ENCODE measurements at regions not wholly inside any gene's neighbourhood (a gene's known extent, or its start where the extent isn't known, plus 50 kb on each side); places are given as distances from the start of the nearest gene placed in this dataset.
A peak's percentile ranks its signal among the peaks of the same experiment; 100 is the strongest.

DNA sequence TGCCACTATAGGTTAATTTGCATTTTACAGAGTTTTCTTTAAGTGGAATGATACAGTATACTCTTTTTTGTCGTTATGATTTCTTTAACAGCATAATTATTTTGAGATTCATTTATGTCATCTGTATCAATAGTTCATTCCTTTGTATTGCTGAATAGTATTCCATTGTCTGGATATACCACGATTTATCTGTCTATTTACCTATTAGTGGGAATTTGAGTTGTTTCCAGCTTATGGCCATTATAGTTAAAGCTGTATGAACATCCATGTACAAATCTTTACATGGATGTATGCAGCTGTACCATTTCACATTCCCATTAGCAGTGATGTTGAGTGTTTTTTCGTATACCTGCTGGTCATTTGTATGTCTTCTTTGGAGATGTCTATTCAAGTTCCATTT, 163.9 kb downstream of the ETNK1 start:
- WGBS (ENCODE audit: insufficient coverage, insufficient read length) = no CpG with 5 or more reads among the region's 3 CpGs

DNA sequence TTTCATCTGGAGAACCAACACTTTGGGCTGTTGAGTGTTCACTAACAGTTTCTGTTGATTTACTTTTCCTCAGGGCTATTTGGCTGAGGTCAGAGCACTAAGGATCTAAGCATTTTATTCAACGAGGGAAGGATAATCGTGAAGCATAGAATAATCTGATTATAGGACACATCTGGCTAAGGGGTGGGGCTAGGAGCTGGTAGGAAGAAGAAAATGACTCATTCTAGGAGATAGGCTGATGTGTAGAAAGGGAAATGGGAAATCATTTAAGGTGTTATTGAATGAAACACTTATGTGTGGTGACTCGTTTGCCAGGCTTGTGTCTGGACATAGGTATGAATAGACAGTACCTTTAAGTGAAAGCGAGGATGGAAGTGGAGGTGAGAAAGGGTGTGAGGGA, 167.2 kb downstream of the ETNK1 start:
- Histone ChIP-seq H3K27ac (ENCODE audit: low read length) (no peak overlapping the region), H3K27me3 (ENCODE audit: control insufficient read depth, insufficient read depth, low read length) (no peaks in the 10 kb centered on the region), H3K4me1 (ENCODE audit: control insufficient read depth, insufficient read depth, low read length) (no peaks in the 10 kb centered on the region), H3K4me3 (ENCODE audit: low read length) (no peak overlapping the region), H3K9me3 (ENCODE audit: control insufficient read depth, insufficient read depth, low read length) (no peaks in the 10 kb centered on the region), H3K36me3 (ENCODE audit: control insufficient read depth, insufficient read depth, low read length) (no peaks in the 10 kb centered on the region)
- WGBS (ENCODE audit: insufficient coverage, insufficient read length) = no CpG with 5 or more reads among the region's 4 CpGs
- no peak for DNase-seq (ENCODE audit: low read depth, low spot score)

More for the DNA sequence above, 163.9 kb downstream of the ETNK1 start:
- no peaks in the 10 kb centered on the region for H3K27me3 ChIP-seq (ENCODE audit: control insufficient read depth, insufficient read depth, low read length)
- H3K9me3 ChIP-seq (ENCODE audit: control insufficient read depth, insufficient read depth, low read length) = no peaks in the 10 kb centered on the region
- H3K4me3 ChIP-seq (ENCODE audit: low read length) = no peak overlapping the region
- H3K27ac ChIP-seq (ENCODE audit: low read length) = no peak overlapping the region
- H3K4me1 ChIP-seq (ENCODE audit: control insufficient read depth, insufficient read depth, low read length) = no peaks in the 10 kb centered on the region
- DNase-seq (ENCODE audit: low read depth, low spot score) = no peak
- H3K36me3 ChIP-seq (ENCODE audit: control insufficient read depth, insufficient read depth, low read length) = no peaks in the 10 kb centered on the region

DNA sequence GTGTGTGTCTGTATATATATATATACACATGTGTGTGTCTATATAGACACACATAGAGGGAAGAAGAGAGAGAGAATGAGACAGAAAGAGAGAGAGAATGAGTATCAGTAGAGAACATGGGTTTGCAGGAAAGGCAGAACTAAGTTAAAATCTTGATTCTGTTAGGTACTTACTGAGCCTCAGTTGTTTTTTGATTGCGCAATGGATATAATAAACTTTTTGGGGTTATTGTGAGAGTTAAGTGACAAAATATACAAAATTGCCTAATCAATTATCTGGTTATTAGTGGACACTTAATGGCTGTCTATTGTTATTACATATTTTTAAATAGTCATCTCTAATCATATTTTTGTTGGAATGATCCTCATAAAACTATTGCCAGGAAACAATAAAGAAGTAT, 169.0 kb downstream of the ETNK1 start:
- no peak for DNase-seq (ENCODE audit: low read depth, low spot score)
- Histone ChIP-seq H3K4me1 (ENCODE audit: control insufficient read depth, insufficient read depth, low read length) (no peaks in the 10 kb centered on the region), H3K9me3 (ENCODE audit: control insufficient read depth, insufficient read depth, low read length) (no peaks in the 10 kb centered on the region), H3K4me3 (ENCODE audit: low read length) (no peak overlapping the region), H3K27ac (ENCODE audit: low read length) (no peak overlapping the region), H3K27me3 (ENCODE audit: control insufficient read depth, insufficient read depth, low read length) (no peaks in the 10 kb centered on the region), H3K36me3 (ENCODE audit: control insufficient read depth, insufficient read depth, low read length) (no peaks in the 10 kb centered on the region)
- WGBS (ENCODE audit: insufficient coverage, insufficient read length) = no CpG with 5 or more reads among the region's 1 CpG

DNA sequence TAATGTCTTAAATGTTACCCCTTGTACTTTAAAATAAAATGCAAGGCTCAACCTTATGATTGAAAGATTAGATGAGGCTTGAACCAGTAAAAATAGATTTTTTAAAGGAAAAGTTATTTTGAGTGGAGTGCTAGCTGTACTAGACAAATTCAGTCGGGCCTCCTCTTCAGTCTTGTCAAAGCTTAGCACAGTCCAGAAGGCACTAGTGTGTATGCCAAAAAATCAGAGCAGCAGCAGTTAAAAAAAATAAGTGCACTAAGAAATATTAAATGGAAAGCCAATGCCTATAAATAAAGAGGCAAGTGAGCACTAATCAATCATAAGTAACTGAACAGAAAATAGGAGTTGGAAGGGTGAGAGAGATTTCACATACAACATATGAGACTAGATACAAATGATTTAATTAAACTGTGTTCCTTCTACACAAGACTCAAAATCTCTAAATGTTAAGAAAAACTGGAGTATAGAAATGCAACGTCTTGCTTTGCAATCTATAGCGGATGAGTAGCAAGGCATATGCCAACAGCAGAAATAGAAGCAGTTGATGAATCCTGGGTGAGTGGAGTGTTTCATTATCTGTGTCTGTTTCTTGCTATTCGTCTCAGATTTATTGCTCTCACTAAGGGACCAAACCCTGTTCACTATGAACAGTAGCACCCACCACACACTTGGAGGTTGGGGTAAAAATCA, 172.1 kb downstream of the ETNK1 start:
- no peaks in the 10 kb centered on the region for H3K27me3 ChIP-seq (ENCODE audit: control insufficient read depth, insufficient read depth, low read length)
- no peaks in the 10 kb centered on the region for H3K4me1 ChIP-seq (ENCODE audit: control insufficient read depth, insufficient read depth, low read length)
- WGBS (ENCODE audit: insufficient coverage, insufficient read length) = no CpG with 5 or more reads among the region's 4 CpGs
- no peaks in the 10 kb centered on the region for H3K9me3 ChIP-seq (ENCODE audit: control insufficient read depth, insufficient read depth, low read length)
- no peak for DNase-seq (ENCODE audit: low read depth, low spot score)
- H3K36me3 ChIP-seq (ENCODE audit: control insufficient read depth, insufficient read depth, low read length) = no peaks in the 10 kb centered on the region
- H3K27ac ChIP-seq (ENCODE audit: low read length) = no peak overlapping the region
- H3K4me3 ChIP-seq (ENCODE audit: low read length) = no peak overlapping the region

DNA sequence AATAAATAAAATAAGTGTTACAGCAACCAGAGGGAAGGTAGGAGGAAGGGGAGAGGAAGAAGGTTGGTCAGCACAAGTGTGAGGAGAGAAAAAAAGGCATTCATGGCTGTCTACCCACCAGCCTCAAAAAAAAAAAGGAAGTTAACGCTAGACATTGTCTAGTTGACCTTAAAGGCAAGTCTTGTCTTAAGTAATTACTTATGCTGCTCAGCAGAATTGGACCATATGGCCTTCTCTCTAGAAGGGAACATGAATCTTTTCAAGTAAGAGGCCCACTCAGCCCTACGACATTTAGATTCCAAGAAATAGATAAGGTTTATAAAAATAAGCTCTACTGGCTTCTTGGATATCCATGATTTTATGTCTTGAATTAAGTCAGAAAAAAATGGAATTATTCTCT, 172.7 kb downstream of the ETNK1 start:
- Histone ChIP-seq H3K4me1 (ENCODE audit: control insufficient read depth, insufficient read depth, low read length) (no peaks in the 10 kb centered on the region), H3K4me3 (ENCODE audit: low read length) (no peak overlapping the region), H3K27ac (ENCODE audit: low read length) (no peak overlapping the region), H3K27me3 (ENCODE audit: control insufficient read depth, insufficient read depth, low read length) (no peaks in the 10 kb centered on the region), H3K9me3 (ENCODE audit: control insufficient read depth, insufficient read depth, low read length) (no peaks in the 10 kb centered on the region), H3K36me3 (ENCODE audit: control insufficient read depth, insufficient read depth, low read length) (no peaks in the 10 kb centered on the region)
- DNase-seq (ENCODE audit: low read depth, low spot score) = no peak
- WGBS (ENCODE audit: insufficient coverage, insufficient read length) = no CpG with 5 or more reads among the region's 2 CpGs

DNA sequence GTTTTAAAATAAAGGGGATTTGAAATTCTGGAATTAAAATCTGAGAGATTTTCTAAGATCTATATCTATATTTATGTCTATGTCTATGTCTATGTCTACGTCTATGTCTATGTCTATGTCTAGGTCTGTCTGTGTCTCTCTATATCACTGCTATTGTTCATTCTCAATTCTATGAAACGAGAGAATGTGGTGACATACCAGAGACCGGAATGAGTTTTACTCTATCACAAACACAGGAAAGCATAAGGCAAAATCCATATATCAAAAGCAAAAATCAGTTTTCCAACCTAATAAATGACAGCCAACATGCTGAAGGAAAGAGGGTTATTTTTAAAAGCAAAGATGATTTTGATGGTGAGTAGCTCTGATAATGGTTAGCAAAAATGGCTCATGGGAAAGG, 173.1 kb downstream of the ETNK1 start:
- no peaks in the 10 kb centered on the region for H3K4me1 ChIP-seq (ENCODE audit: control insufficient read depth, insufficient read depth, low read length)
- no CpG with 5 or more reads among the region's 3 CpGs for WGBS (ENCODE audit: insufficient coverage, insufficient read length)
- H3K27me3 ChIP-seq (ENCODE audit: control insufficient read depth, insufficient read depth, low read length) = no peaks in the 10 kb centered on the region
- H3K36me3 ChIP-seq (ENCODE audit: control insufficient read depth, insufficient read depth, low read length) = no peaks in the 10 kb centered on the region
- DNase-seq (ENCODE audit: low read depth, low spot score) = no peak
- H3K27ac ChIP-seq (ENCODE audit: low read length) = no peak overlapping the region
- no peaks in the 10 kb centered on the region for H3K9me3 ChIP-seq (ENCODE audit: control insufficient read depth, insufficient read depth, low read length)
- no peak overlapping the region for H3K4me3 ChIP-seq (ENCODE audit: low read length)

DNA sequence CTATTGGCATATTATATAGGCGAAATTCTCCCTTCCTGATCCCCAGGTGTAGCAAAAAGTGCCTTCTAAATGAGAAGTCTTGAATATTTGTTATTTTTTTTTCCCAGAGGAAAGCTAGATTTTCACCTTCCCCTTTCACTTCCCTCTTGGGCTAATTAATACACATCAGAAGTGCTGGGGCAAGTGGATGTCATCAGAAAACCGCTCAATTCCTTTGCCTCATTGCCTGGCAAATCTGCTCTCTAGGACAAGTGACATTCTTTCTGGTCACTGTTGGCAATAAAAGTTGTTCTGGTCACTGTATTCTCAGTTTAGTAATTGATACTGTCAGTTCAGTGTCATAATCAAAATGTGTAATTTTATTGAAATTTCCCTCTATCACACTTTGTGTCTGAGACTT, 174.5 kb downstream of the ETNK1 start:
- H3K9me3 ChIP-seq (ENCODE audit: control insufficient read depth, insufficient read depth, low read length) = no peaks in the 10 kb centered on the region
- no peak overlapping the region for H3K27ac ChIP-seq (ENCODE audit: low read length)
- no peaks in the 10 kb centered on the region for H3K4me1 ChIP-seq (ENCODE audit: control insufficient read depth, insufficient read depth, low read length)
- WGBS (ENCODE audit: insufficient coverage, insufficient read length) = no CpG with 5 or more reads among the region's 2 CpGs
- no peak overlapping the region for H3K4me3 ChIP-seq (ENCODE audit: low read length)
- H3K27me3 ChIP-seq (ENCODE audit: control insufficient read depth, insufficient read depth, low read length) = no peaks in the 10 kb centered on the region
- DNase-seq (ENCODE audit: low read depth, low spot score) = no peak
- H3K36me3 ChIP-seq (ENCODE audit: control insufficient read depth, insufficient read depth, low read length) = no peaks in the 10 kb centered on the region

DNA sequence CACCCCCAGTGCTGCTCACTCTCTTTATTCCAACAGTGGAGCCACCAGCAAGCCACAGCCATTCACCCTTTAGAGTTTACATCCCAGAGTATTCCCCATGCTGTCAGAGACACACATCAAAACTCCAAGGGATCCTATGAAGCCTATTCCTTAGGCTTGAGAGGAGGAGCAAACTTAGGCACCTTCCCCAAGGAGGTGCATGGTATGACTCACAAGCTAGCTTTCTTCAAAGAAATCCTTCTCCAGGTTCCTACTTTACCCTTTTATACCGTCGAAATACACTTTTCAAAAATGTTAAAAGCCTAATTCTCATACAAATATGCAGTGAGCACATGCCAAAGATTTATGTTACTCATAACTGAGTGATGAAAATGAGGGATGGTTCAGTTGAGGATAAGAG, 175.4 kb downstream of the ETNK1 start:
- no peak for DNase-seq (ENCODE audit: low read depth, low spot score)
- H3K27me3 ChIP-seq (ENCODE audit: control insufficient read depth, insufficient read depth, low read length) = no peaks in the 10 kb centered on the region
- H3K27ac ChIP-seq (ENCODE audit: low read length) = no peak overlapping the region
- no peaks in the 10 kb centered on the region for H3K4me1 ChIP-seq (ENCODE audit: control insufficient read depth, insufficient read depth, low read length)
- WGBS (ENCODE audit: insufficient coverage, insufficient read length) = 100% methylated on average over 2 of the region's 2 CpGs
- H3K36me3 ChIP-seq (ENCODE audit: control insufficient read depth, insufficient read depth, low read length) = no peaks in the 10 kb centered on the region
- no peak overlapping the region for H3K4me3 ChIP-seq (ENCODE audit: low read length)
- no peaks in the 10 kb centered on the region for H3K9me3 ChIP-seq (ENCODE audit: control insufficient read depth, insufficient read depth, low read length)

DNA sequence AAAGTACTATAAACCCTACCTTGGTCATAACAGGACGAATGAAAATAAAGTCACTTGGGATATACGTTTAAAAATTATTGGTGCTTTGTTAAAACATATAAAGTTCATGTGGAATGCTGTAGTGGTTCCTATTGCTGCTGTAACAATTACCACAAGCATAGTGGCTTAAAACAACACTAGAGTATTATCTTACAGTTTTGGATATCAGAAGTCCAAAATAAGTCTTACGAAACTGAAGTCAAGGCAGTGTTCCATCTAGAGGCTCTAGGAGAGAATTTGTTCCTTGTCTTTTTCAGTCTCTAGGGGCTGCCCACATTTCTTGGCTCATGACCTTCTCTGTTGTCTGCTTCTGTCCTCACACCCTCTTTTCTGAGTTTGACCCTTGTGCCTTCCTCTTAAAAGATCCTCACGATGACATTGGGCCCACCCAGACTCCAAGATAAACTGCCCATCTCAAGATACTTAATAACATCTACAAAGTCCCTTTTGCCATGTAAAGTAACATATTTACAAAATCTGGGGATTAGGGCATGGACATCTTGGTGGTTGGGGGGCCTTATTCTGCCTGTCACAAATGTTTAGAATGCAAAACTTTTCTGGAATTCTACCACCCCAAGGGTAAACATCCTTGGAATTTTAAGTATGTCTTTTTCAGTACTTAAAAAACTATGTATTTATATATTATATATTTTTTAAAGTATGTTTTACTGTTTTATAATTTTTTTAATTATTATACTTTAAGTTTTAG, 178.1 kb downstream of the ETNK1 start:
- DNase-seq (ENCODE audit: low read depth, low spot score) = no peak
- H3K27ac ChIP-seq (ENCODE audit: low read length) = no peak overlapping the region
- WGBS (ENCODE audit: insufficient coverage, insufficient read length) = no CpG with 5 or more reads among the region's 4 CpGs

DNA sequence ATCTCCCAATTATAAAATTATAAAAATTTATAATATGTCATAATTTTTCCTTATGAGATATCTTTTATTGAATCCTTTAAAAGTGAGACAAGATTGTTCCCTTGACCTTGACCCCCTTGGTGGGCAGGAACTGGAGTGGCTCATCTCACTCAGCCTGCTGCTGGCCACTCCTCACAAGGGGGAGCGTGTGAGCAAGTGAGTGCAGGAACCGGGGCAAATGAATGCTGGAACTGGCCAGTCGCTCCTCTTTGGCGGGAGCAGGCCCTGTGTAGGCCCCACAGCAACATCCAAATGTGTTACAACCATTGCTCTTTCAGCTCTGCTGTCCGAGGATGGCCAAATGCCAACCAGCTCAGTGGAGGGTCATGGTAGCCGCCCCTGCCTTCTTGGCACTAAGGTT, 178.8 kb downstream of the ETNK1 start:
- H3K4me1 ChIP-seq (ENCODE audit: control insufficient read depth, insufficient read depth, low read length) = no peaks in the 10 kb centered on the region
- DNase-seq (ENCODE audit: low read depth, low spot score) = peak; percentile 37
- no CpG with 5 or more reads among the region's 6 CpGs for WGBS (ENCODE audit: insufficient coverage, insufficient read length)
- H3K27ac ChIP-seq (ENCODE audit: low read length) = no peak overlapping the region
- H3K9me3 ChIP-seq (ENCODE audit: control insufficient read depth, insufficient read depth, low read length) = no peaks in the 10 kb centered on the region
- no peaks in the 10 kb centered on the region for H3K36me3 ChIP-seq (ENCODE audit: control insufficient read depth, insufficient read depth, low read length)
- no peaks in the 10 kb centered on the region for H3K27me3 ChIP-seq (ENCODE audit: control insufficient read depth, insufficient read depth, low read length)
- H3K4me3 ChIP-seq (ENCODE audit: low read length) = no peak overlapping the region

More for the DNA sequence above, 178.1 kb downstream of the ETNK1 start:
- no peaks in the 10 kb centered on the region for H3K4me1 ChIP-seq (ENCODE audit: control insufficient read depth, insufficient read depth, low read length)
- H3K27me3 ChIP-seq (ENCODE audit: control insufficient read depth, insufficient read depth, low read length) = no peaks in the 10 kb centered on the region
- no peaks in the 10 kb centered on the region for H3K36me3 ChIP-seq (ENCODE audit: control insufficient read depth, insufficient read depth, low read length)
- H3K4me3 ChIP-seq (ENCODE audit: low read length) = no peak overlapping the region
- H3K9me3 ChIP-seq (ENCODE audit: control insufficient read depth, insufficient read depth, low read length) = no peaks in the 10 kb centered on the region

DNA sequence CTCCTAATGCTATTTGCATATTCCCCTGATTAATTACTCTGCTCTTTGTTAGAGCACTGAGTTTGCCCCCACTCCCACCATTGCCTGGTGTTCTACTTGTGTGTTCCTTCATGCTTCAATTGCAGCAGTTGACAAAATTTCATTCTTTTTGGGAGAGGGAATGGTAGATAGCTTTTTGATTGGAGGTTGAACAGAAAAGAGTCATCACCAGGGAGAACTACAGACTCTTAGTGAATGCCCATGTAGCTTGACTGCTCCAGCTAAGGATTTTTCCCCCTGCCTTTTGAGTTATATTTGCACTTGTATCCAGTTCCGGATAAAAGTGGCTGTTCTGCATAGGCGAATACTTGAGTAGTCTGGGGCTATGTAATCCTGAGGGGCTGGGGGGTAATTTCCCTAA, 183.9 kb downstream of the ETNK1 start:
- Histone ChIP-seq H3K4me1 (ENCODE audit: control insufficient read depth, insufficient read depth, low read length) (no peaks in the 10 kb centered on the region), H3K27me3 (ENCODE audit: control insufficient read depth, insufficient read depth, low read length) (no peaks in the 10 kb centered on the region), H3K36me3 (ENCODE audit: control insufficient read depth, insufficient read depth, low read length) (no peaks in the 10 kb centered on the region), H3K27ac (ENCODE audit: low read length) (no peak overlapping the region), H3K4me3 (ENCODE audit: low read length) (no peak overlapping the region), H3K9me3 (ENCODE audit: control insufficient read depth, insufficient read depth, low read length) (no peaks in the 10 kb centered on the region)
- WGBS (ENCODE audit: insufficient coverage, insufficient read length) = no CpG with 5 or more reads among the region's 2 CpGs
- no peak for DNase-seq (ENCODE audit: low read depth, low spot score)
